HG02588 (cell line): ENCODE measurements at regions not wholly inside any gene's neighbourhood (a gene's known extent, or its start where the extent isn't known, plus 50 kb on each side); places are given as distances from the start of the nearest gene placed in this dataset.
"Not testable (repeated sequence)": the region's sequence is repeated elsewhere in the genome, so short reads cannot be mapped to it uniquely, and the experiment has no call there.

Experiments
- ATAC-seq: cut with Tn5 transposase; IDR thresholded peaks from one replicate; pipeline ENCODE4 v1.9.1; 2021; ENCODE audit warnings: mild to moderate bottlenecking, moderate library complexity; ENCODE audit not compliant: unreplicated experiment

DNA sequence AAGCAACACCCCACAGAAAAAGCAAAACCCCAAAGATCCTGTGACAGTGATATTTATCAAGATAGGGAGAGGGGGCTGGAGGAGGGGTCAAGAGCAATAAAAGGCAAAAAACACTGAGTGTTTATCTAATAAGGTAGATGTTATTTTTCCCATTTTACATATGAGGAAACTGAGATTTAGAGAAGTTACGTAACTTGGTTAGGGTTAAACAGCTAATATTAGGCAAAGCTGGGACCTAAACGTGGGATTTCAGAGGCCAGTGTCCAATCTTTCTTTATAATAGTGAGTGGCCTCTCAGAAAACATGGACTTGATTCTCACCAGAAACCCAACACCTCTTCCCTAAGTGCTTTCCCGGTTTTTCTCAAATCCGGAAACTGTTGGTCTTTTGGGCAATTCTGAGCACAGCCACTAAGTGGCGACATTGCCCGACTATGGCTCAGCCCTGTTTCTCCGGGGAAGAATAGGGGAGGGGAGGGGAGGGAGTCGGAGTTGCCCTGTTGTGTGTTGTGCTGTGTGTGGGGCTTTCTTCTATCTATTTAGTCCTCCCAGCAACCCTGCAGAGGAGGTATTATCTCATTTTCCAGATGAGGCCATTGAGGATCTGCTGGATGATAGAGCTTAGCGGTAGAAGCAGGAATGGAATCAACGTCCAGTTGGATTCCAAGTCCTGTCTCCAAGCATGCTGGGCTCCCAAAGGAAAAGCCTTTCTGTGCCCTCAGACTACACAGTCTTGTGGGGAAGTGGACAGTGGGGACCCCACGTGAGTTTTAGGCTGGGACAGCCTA, 58.7 kb upstream of the ETV3 start:
- not testable (repeated sequence) for ATAC-seq

DNA sequence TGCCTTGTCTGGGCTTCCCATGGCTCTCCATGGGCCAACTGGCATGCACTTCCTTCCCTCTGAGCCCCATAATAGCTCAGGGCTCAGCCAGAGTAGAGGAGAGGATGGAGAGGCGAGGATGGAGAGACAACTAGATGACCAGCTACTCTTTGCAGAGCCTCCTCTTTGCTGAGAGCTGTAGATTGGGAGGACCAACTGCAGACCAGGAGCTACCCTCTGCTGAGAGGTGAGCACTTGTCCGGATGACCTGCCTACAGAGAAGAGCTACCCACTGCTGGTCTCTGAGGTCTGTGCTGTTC, 58.0 kb upstream of the ETV3 start:
- ATAC-seq, result no peak

DNA sequence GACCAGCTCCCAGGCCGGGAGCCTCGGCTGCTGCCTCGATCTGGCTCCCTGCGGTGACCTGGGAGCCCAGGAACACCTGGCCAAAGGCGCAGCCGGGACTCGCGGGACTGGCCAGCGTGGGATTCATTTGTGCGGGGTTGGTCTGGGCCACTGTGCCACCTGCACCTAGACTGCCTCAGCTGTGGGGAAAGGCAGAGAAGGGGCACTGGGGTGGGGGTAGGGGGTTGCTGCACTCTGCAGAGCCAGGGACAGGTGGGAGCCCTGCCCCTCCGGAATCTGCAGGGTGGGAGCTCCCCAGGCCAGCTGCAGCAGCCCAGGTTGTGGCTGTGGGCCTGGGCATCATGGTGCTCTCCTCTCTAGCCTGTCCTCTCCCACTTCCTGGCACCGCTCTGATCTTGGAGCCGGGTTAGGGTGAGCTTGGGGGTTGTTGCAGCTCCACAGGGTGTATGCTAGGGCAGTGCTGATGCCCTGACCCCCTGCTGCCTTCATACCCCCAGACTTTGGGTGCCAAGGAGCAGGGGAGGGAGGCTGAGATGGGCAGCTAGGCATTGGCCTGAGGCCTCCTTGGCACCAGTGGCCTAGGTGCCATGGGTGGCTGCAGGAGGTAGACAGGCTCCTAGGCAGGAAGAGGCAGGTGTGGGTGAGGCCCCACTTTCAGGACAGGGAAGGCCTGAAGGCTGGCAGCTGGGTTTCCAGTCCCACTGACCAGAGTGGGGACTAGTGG, 57.5 kb upstream of the ETV3 start:
- no peak for ATAC-seq

DNA sequence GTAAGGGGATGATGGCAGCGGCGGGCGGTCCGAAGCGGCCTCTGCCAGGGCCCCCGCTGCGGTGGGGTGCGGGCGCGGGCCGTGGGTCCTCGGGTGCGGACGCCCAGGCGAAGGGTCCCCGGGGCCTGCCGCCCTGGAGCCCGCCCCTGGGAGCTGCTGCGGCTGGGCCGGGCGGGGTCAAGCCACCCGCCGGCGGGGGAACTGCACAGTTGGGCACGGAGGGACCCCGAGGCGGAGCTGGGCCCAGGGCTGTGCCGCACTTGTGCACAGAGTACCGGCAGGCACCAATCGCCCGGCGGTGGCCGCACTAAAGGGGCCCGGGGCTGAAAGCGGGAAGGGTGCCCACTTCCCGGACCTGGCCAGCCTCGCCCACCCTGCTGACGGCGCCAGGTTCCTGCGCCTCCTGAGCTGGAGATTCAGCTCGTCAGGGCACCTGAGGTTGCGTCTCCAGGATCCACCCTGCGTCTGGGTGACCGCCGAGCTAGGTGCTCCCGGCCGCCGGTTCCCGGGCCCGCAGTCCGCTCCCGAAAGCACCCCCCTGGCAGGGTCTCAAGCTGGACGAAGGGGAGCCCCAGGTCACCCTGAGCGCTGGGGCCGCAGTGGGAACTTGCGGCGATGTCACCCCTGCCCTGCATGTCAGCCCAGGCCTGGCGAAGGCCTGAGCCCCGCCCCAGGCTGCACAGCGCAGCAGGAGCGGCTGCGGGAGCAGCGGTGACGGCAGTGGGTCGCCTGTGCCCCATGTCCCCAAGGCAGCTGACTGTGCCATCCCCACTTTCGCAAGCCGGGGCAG, 56.7 kb upstream of the ETV3 start:
- no peak for ATAC-seq

DNA sequence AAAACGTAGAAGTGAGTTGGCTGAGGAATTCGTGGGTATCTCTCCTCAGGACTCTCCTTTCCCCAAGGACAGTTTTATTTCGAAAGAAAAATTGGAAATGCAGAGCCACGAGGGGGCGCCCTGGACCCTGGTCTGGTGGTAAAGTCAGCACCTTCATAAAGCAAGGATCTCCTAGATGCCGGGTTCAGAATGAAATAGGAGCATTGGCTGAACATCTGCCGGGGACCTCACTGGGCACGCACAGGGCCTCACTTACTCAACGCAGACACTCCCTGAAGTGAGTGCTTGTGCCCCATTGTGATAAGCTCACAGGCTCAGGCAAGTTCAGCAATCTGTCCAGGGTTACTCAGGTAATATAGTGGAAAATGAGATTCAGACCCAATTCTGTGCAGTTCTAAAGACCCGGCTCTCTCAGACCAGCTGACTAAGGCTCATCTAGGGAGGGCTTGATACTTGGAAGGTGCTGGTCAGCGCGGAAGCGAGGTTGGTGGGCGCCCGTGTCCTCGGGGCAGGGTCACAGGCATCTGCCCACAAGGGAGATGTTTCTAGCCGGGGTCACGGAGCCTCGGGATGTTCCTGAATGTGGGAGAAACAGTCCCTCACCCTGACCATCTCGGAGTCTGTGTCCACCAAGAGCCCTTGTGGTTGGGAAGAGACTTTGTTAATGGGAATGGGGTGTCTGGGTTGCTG, 55.7 kb upstream of the ETV3 start:
- ATAC-seq, result no peak

DNA sequence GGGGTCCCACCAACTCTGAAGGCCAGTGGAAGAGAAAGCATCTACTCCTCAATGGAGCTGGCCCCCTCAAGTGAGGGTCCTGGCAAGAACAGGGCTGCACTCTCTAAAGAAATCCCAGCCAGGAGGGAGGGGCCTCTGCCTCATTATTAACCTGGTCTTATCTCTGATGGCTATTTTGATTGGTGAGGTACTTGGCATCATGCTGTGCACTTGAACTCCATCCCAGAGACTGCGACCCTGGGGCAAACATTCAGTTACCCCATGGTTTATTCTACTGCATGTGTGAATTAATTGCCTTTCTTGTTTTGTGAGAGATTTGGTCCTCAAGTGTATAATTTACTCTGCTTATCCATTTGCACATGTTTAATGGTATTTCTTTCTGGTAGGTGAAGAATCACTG, 55.0 kb upstream of the ETV3 start:
- no peak for ATAC-seq

DNA sequence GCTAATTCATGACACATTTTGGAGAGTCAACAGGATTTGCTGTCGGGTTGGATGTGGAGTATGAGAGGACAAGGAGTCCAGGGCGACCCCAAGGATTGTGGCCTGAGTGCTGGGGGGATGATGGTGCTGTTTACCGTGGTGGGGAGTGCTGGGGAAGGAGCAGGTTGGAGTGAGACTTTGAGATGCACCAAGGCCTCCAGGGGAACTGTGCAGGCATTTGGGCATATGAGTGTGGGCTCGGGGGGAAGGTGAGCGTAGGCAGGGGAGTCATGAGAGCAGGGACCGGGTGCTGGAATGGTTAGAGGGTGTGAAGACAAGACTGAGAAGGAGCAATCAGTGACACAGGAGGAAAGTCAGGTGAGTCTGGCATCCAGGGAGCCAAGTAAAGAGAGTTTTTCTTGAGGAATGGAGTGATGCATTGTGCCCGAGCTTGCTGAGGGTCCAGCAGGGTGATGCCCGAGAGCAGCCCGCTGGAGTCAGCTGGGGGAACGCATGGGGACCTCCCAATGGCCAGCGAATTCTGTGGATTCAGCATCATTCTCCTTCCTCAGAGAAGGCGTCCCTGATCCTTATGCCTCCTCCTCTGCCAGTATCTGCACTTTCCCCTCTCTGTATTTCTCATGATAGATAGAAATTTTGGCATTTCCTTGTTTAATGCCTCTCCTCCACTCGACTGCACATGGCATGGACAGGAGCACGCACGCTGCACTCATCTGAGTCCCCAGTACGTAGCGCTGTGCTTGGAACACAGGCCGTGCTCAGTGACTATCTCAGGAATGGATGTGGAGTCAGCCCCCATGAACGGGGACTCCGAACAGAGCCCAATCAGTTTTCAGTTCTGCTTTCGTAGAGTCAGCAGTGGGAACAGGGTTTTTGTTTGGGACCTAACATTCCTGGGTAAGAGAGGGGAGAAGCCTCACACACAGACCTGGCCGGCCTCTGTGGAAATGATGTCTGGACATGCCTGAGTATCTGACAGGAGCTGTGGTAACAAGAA, 52.1 kb upstream of the ETV3 start:
- no peak for ATAC-seq

DNA sequence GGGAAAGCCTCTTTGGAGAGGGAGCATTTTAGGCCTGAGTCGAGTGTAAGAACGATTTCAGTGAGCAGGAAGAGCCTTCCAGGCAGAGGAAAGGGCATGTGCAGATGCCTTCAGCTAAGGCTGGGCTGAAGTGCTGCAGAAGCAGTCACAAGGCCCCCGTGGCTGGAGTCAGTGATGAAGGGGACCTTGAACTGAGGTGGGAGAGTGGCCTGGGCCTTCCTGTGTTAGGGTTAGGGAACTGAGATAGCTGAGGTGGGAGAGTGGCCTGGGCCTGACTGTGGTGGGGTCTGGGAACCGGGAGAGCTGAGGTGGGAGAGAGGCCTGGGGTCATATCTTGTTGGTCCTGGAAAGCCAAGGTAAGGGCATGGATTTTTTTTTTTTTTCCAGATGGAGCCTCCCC, 50.9 kb upstream of the ETV3 start:
- ATAC-seq, result no peak
